ENCODE measurements at regions not wholly inside any gene's neighbourhood (a gene's known extent, or its start where the extent isn't known, plus 50 kb on each side); places are given as distances from the start of the nearest gene placed in this dataset.

DNA sequence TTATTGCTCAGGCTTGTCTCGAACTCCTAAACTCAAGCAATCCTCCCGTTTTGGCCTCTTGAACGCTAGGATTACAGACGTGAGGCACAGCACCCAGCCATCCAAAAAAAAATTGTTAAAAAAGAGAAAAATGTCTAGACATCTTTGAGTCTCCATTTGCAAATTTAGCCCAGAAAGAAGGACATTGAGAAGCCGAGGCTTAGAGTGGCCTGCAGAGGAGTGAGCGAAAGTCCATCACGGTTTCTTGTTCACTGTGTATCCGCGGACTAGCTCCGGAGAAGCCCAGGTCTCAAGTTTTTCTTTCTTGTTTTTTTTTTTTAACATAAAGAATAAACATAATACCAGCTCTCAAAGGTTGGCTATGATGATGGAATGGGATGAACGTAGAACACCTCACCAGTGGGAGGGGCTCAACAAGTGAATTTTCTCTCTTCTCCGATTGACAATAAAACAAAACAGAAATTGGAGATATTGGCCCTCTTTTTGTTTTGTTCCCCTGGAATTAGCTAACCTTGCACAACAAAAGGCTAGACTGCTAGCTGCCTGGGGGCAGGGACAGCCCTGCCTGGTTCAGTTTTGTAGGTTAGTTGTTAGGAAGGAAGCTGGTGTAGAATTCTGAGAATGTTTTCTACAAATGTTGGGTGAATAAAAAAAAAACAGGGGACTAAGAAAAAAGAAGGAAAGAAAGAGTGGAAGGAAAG, 163.4 kb downstream of the MYCN start:
- TF ChIP-seq, protein P1, sequence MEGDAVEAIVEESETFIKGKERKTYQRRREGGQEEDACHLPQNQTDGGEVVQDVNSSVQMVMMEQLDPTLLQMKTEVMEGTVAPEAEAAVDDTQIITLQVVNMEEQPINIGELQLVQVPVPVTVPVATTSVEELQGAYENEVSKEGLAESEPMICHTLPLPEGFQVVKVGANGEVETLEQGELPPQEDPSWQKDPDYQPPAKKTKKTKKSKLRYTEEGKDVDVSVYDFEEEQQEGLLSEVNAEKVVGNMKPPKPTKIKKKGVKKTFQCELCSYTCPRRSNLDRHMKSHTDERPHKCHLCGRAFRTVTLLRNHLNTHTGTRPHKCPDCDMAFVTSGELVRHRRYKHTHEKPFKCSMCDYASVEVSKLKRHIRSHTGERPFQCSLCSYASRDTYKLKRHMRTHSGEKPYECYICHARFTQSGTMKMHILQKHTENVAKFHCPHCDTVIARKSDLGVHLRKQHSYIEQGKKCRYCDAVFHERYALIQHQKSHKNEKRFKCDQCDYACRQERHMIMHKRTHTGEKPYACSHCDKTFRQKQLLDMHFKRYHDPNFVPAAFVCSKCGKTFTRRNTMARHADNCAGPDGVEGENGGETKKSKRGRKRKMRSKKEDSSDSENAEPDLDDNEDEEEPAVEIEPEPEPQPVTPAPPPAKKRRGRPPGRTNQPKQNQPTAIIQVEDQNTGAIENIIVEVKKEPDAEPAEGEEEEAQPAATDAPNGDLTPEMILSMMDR (IDR thresholded peaks at IDR 0.05; ENCODE audit: borderline replicate concordance): no peak
- H3K4me1 ChIP-seq: no peaks in the 10 kb centered on the region
- DNase-seq: no peak
- intact Hi-C loops (cut with micrococcal nuclease): no loop called here
- H3K4me3 ChIP-seq: no peak overlapping the region
- H3K9me3 ChIP-seq (replicated peaks): no peaks in the 10 kb centered on the region
- peaks cover 68% of the 10 kb centered on the region for H3K27me3 ChIP-seq (ENCODE audit: low read depth)
- H3K27ac ChIP-seq (replicated peaks): no peak overlapping the region
- no peaks in the 10 kb centered on the region for H3K36me3 ChIP-seq

DNA sequence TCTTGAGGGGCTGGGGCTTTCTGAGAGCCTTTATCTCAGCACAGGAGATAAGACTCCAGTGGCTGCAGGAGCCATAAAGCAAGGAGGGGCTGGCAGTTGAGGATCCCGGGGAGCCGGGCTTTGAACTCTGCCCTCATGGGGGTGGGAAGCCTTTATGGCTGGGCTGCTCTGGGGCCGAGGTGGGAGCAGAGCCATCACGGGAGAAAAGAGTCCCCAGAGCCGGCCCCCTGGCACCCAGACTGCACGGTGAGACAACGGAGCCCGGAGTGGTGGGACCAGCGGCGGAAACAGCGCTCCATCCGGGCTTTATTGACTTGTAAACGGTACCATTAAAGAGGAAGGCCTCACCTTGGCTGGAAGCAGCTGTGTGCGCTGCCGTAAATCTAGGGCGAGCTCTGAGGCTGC, 162.6 kb downstream of the MYCN start:
- Histone ChIP-seq H3K27me3 (ENCODE audit: low read depth) (peaks cover 63% of the 10 kb centered on the region), H3K4me1 (no peaks in the 10 kb centered on the region), H3K4me3 (no peak overlapping the region), H3K27ac (replicated peaks) (no peak overlapping the region), H3K9me3 (replicated peaks) (no peaks in the 10 kb centered on the region), H3K36me3 (no peaks in the 10 kb centered on the region)
- no peak for DNase-seq
- intact Hi-C loops (cut with micrococcal nuclease): no loop called here
- TF ChIP-seq, protein P1 (IDR thresholded peaks at IDR 0.05; ENCODE audit: borderline replicate concordance): no peak

DNA sequence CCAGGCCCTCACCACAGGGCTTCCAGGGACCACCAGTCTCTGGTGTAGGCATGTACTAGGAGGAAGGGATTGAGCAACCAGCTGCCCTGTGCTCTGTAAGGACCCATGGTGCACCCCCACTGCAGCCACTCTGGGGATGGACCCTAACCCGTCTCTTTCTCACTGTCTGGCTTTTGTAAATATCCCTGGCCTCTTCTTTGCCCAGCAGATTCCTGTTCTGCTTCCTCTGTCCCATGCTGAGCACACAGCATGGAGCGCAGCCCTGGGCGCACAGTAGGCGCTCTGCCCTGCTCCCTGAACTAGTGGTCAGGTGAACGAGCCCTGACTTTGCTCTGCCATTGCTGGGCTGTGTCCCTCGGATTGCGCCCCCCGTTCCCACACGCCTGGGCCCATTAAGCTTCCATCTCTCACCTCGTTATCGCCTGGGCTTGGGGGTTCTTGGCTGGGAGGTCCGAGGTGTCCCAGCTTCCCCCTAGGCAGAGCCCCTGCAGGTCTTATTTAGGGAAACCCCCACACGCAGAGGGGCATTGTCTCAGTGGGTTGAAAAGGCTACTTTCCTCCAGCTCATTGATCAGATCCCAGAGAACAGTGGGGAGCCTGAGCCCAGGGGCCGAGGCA, 162.1 kb downstream of the MYCN start:
- Histone ChIP-seq H3K27me3 (ENCODE audit: low read depth) (peaks cover 58% of the 10 kb centered on the region), H3K9me3 (replicated peaks) (no peaks in the 10 kb centered on the region), H3K27ac (replicated peaks) (no peak overlapping the region), H3K4me1 (no peaks in the 10 kb centered on the region), H3K36me3 (no peaks in the 10 kb centered on the region), H3K4me3 (no peak overlapping the region)
- intact Hi-C loops (cut with micrococcal nuclease): no loop called here
- no peak for DNase-seq
- TF ChIP-seq, protein P1 (IDR thresholded peaks at IDR 0.05; ENCODE audit: borderline replicate concordance): no peak

DNA sequence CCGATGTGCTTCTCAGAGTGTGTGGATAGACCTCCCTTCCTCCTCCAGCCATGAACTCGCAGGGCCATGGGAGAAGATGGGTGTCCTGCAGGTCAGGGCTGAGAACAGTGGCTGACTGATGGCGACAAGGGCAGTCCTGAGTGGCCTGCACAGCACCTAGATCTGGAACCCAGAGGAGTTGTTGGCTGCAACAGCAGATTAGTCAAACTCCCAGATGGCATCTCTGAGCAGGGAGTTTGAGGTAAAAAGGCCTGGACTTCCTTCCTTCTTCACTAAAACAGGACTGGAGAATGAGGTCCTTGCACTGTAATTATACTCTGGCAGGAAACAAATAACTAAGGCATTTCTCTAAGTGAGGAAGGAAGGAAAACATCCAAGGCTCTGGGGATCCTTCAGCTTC, 160.8 kb downstream of the MYCN start:
- no peak for DNase-seq
- TF ChIP-seq, protein P1 (IDR thresholded peaks at IDR 0.05; ENCODE audit: borderline replicate concordance): no peak

DNA sequence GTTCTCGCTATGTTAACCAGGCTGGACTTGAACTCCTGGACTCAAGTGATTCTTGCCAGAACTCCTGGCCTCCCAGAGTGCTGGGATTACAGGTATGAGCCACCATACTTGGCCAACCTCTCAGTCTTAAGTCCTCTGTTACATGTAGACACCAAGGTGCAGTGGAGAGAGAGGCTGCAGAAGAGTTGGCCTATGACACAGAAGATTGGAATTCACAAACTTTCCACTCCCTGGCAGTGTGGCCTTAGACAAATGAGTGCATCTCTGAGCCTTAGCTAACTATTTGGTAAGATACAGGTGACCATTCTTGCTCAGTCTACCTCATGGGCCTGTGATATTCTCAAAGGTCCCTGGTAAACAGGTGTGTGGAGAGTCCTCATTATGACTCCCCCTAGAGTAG, 159.7 kb downstream of the MYCN start:
- Histone ChIP-seq H3K4me3 (no peak overlapping the region), H3K36me3 (no peaks in the 10 kb centered on the region), H3K27ac (replicated peaks) (no peak overlapping the region), H3K9me3 (replicated peaks) (no peaks in the 10 kb centered on the region), H3K27me3 (ENCODE audit: low read depth) (peaks cover 43% of the 10 kb centered on the region), H3K4me1 (no peaks in the 10 kb centered on the region)
- TF ChIP-seq, protein P1 (IDR thresholded peaks at IDR 0.05; ENCODE audit: borderline replicate concordance): no peak
- no peak for DNase-seq
- intact Hi-C loops (cut with micrococcal nuclease): no loop called here

More for the DNA sequence above, 160.8 kb downstream of the MYCN start:
- Histone ChIP-seq H3K27ac (replicated peaks) (no peak overlapping the region), H3K36me3 (no peaks in the 10 kb centered on the region), H3K27me3 (ENCODE audit: low read depth) (peaks cover 52% of the 10 kb centered on the region), H3K4me3 (no peak overlapping the region), H3K4me1 (no peaks in the 10 kb centered on the region), H3K9me3 (replicated peaks) (no peaks in the 10 kb centered on the region)
- intact Hi-C loops (cut with micrococcal nuclease): no loop called here

Measured in left ventricle myocardium inferior (tissue), 1 donor.